ENCODE measurements at regions not wholly inside any gene's neighbourhood (a gene's known extent, or its start where the extent isn't known, plus 50 kb on each side); places are given as distances from the start of the nearest gene placed in this dataset.

DNA sequence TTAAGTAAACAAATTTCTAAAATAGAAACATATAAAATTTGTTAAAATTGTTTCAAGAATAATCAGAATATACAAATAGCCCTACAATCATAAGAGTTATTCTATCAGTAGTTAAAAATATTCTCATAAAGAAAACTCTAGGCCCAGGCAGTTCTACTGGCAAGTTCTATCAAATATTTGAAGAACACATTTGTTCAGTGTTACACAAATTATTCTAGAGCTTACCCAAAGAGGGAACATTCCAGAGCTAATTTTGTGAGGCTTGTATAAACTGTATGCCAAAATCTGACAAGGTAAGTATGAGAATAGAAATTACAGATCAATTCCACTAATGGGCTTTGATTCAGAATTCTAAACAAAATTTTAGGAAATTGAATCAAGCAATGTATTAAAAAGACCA lies 166.8 kb upstream of the FOXN2 start:
- H3K9me3 ChIP-seq (replicated peaks; ENCODE audit: control insufficient read depth, insufficient read depth, low read depth, low read length) = no peaks in the 10 kb centered on the region
- intact Hi-C loops (cut with micrococcal nuclease) (loop anchor here (2.0 kb wide), 1 partner anchor 27 kb away; no protein-coding TSS in a partner anchor), in situ Hi-C loops (cut with MboI) (no loop called here)
- no peak overlapping the region for H3K4me3 ChIP-seq
- ATAC-seq = no peak
- H3K27me3 ChIP-seq (ENCODE audit: control insufficient read depth in 2 of 2, insufficient read depth in 2 of 2, low read length in 2 of 2) = no peaks in the 10 kb centered on the region
- peaks cover 10 to 36% of the 10 kb centered on the region in 2 experiments; a peak in 4 of 5 replicates for H3K4me1 ChIP-seq (replicated peaks in 1 of 2; ENCODE audit: control insufficient read depth in 2 of 2, insufficient read depth in 2 of 2, low read length in 2 of 2)
- ChIA-PET CTCF (ENCODE audit: low intra/inter-chr PET ratio) (no interaction called here), POLR2A (interaction anchor here (0.6 to 2.2 kb wide), 2 partner anchors 54 to 279 kb away, joined by 3 to 7 read pairs; no protein-coding TSS in a partner anchor)
- no peak overlapping the region for H2AFZ ChIP-seq (ENCODE audit: low read depth, low read length)
- no peaks in the 10 kb centered on the region for H4K20me1 ChIP-seq (replicated peaks; ENCODE audit: control insufficient read depth, insufficient read depth, low read length)
- H3K79me2 ChIP-seq (ENCODE audit: control insufficient read depth, insufficient read depth, low read length) = no peaks in the 10 kb centered on the region
- H3K27ac ChIP-seq (ENCODE audit: extremely low read depth, low read depth, low read length) = no peak overlapping the region
- no peak overlapping the region for H3K4me2 ChIP-seq (ENCODE audit: insufficient read depth, low read length)
- no peak overlapping the region for H3K9ac ChIP-seq (ENCODE audit: insufficient read depth in 1 of 2, low read depth in 2 of 2, low read length in 2 of 2)
- no peaks in the 10 kb centered on the region for H3K9me1 ChIP-seq (ENCODE audit: control insufficient read depth, insufficient read depth, low read length)
- BruUV-seq (replicated peaks) = no TSS peak
- TF ChIP-seq SMARCA5 (IDR thresholded peaks at IDR 0.05) (no peak), PHB (CRISPR knock-in tag; IDR thresholded peaks at IDR 0.05) (no peak), PHTF2 (CRISPR knock-in tag; IDR thresholded peaks at IDR 0.05) (no peak), ZNF830 (CRISPR knock-in tag; IDR thresholded peaks at IDR 0.05) (no peak)
- TF ChIP-seq, protein P1, sequence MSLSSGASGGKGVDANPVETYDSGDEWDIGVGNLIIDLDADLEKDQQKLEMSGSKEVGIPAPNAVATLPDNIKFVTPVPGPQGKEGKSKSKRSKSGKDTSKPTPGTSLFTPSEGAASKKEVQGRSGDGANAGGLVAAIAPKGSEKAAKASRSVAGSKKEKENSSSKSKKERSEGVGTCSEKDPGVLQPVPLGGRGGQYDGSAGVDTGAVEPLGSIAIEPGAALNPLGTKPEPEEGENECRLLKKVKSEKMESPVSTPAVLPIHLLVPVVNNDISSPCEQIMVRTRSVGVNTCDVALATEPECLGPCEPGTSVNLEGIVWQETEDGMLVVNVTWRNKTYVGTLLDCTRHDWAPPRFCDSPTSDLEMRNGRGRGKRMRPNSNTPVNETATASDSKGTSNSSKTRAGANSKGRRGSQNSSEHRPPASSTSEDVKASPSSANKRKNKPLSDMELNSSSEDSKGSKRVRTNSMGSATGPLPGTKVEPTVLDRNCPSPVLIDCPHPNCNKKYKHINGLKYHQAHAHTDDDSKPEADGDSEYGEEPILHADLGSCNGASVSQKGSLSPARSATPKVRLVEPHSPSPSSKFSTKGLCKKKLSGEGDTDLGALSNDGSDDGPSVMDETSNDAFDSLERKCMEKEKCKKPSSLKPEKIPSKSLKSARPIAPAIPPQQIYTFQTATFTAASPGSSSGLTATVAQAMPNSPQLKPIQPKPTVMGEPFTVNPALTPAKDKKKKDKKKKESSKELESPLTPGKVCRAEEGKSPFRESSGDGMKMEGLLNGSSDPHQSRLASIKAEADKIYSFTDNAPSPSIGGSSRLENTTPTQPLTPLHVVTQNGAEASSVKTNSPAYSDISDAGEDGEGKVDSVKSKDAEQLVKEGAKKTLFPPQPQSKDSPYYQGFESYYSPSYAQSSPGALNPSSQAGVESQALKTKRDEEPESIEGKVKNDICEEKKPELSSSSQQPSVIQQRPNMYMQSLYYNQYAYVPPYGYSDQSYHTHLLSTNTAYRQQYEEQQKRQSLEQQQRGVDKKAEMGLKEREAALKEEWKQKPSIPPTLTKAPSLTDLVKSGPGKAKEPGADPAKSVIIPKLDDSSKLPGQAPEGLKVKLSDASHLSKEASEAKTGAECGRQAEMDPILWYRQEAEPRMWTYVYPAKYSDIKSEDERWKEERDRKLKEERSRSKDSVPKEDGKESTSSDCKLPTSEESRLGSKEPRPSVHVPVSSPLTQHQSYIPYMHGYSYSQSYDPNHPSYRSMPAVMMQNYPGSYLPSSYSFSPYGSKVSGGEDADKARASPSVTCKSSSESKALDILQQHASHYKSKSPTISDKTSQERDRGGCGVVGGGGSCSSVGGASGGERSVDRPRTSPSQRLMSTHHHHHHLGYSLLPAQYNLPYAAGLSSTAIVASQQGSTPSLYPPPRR (CRISPR knock-in tag; IDR thresholded peaks at IDR 0.05; ENCODE audit: borderline replicate concordance) = no peak
- no peak for FAIRE-seq
- no peak for DNase-seq (ENCODE audit: extremely low read depth in 1 of 4, low spot score in 3 of 4)
- H3K36me3 ChIP-seq (ENCODE audit: control insufficient read depth, insufficient read depth, low read length) = no peaks in the 10 kb centered on the region

Data from K562 (cell line).